B cell (primary cell): ENCODE measurements at regions not wholly inside any gene's neighbourhood (a gene's known extent, or its start where the extent isn't known, plus 50 kb on each side); places are given as distances from the start of the nearest gene placed in this dataset.

Experiments used
- ATAC-seq: fragments of 200-7000 bp; cut with Tn5 transposase; one replicate; pipeline ENCODE4 v1.10.0; 2021; ENCODE audit warnings: low read depth, mild to moderate bottlenecking, moderate number of reproducible peaks, moderate library complexity
- CTCF ChIA-PET: fragments of 350-600 bp; sonication (Branson Sonifier 250); formaldehyde crosslinking; loops from one replicate; lab custom pipeline; 2021; ENCODE audit warnings: antibody characterized with exemption, inconsistent platforms; lab: Charles Lee
- POLR2A ChIA-PET: fragments of 350-600 bp; sonication (Branson Sonifier 250); formaldehyde crosslinking; loops from one replicate; lab custom pipeline; 2021; ENCODE audit warnings: antibody characterized with exemption; lab: Charles Lee
- DNase-seq: peaks from one replicate; pipeline ENCODE4 v3.0.0; 2013
- H2AFZ ChIP-seq: 2 replicates; pipeline ENCODE4 v1.6.1; 2012; ENCODE audit warnings: mild to moderate bottlenecking, low read depth, low read length; ENCODE audit not compliant: insufficient read depth, poor library complexity, severe bottlenecking
- H3K27ac ChIP-seq, 2 donors: 1 replicate in 1 of 2; 2 replicates in 1 of 2; pipeline ENCODE4 v1.5.1; 2012 to 2013; ENCODE audit warnings: low read length in 2 of 2, mild to moderate bottlenecking in 2 of 2, moderate library complexity in 1 of 2
- H3K27me3 ChIP-seq, 4 experiments: fragments of 200-600 bp in 1 of 4; sonication (generic) in 1 of 4; replicated peaks in 1 of 4; 1 replicate in 2 of 4; 2 replicates in 2 of 4; pipeline versions ENCODE4 v1.6.1 to v1.7.0; 2013 to 2016; ENCODE audit warnings: low read length in 3 of 4, mild to moderate bottlenecking in 2 of 4, mixed read lengths in 1 of 4, moderate library complexity in 1 of 4; ENCODE audit not compliant: insufficient read depth in 4 of 4, control insufficient read depth in 3 of 4; ENCODE audit errors: control extremely low read depth in 1 of 4
- H3K36me3 ChIP-seq, 2 experiments: replicated peaks in 1 of 2; 1 replicate in 1 of 2; 2 replicates in 1 of 2; pipeline versions ENCODE4 v1.6.1 to v1.7.1; 2013; ENCODE audit warnings: low read length in 1 of 2; ENCODE audit not compliant: insufficient read depth in 2 of 2, control insufficient read depth in 1 of 2; ENCODE audit errors: control extremely low read depth in 1 of 2, extremely low read depth in 1 of 2
- H3K4me1 ChIP-seq, 2 donors: fragments of 200-600 bp in 1 of 2; sonication (generic) in 1 of 2; 1 replicate in 1 of 2; 2 replicates in 1 of 2; pipeline versions ENCODE4 v1.5.1 to v1.6.1; 2013 to 2017; ENCODE audit warnings: low read length in 2 of 2; ENCODE audit not compliant: control insufficient read depth in 2 of 2, insufficient read depth in 2 of 2
- H3K4me2 ChIP-seq: replicated peaks from 2 replicates; pipeline ENCODE3; 2012; ENCODE audit warnings: mild to moderate bottlenecking, low read depth, low read length; ENCODE audit not compliant: poor library complexity, severe bottlenecking
- H3K4me3 ChIP-seq, 5 experiments: fragments of 200-600 bp in 1 of 5; sonication (generic) in 1 of 5; 1 replicate in 3 of 5; 2 replicates in 2 of 5; pipeline versions ENCODE4 v1.5.1 to v1.7.0; 2011 to 2016; ENCODE audit warnings: low read length in 4 of 5, mild to moderate bottlenecking in 4 of 5, low read depth in 2 of 5, control low read depth in 1 of 5, moderate library complexity in 1 of 5; ENCODE audit not compliant: insufficient read depth in 1 of 5; ENCODE audit errors: control extremely low read depth in 1 of 5, extremely low read depth in 1 of 5
- H3K79me2 ChIP-seq: fragments of 200-600 bp; sonication (generic); one replicate; pipeline ENCODE4 v1.6.0; 2016; ENCODE audit warnings: low read length; ENCODE audit not compliant: control insufficient read depth, insufficient read depth
- H3K9ac ChIP-seq: fragments of 200-600 bp; sonication (generic); 2 replicates; pipeline ENCODE4 v1.6.1; 2017; ENCODE audit warnings: mild to moderate bottlenecking, low read length, moderate library complexity
- H3K9me3 ChIP-seq, 3 donors: one replicate each; pipeline versions ENCODE4 v1.6.1 to v1.7.1; 2013; ENCODE audit warnings: low read length in 2 of 3; ENCODE audit not compliant: control insufficient read depth in 2 of 3, insufficient read depth in 1 of 3; ENCODE audit errors: control extremely low read depth in 1 of 3
- H4K20me1 ChIP-seq: 2 replicates; pipeline ENCODE4 v1.6.0; 2012; ENCODE audit warnings: mild to moderate bottlenecking, low read length; ENCODE audit not compliant: insufficient read depth, control insufficient read depth, poor library complexity, severe bottlenecking
- H3K27ac Mint-ChIP-seq: one replicate; pipeline ENCODE4 v1.8.0; 2021; ENCODE audit warnings: mixed read lengths
- H3K27me3 Mint-ChIP-seq: one replicate; pipeline ENCODE4 v1.8.0; 2021; ENCODE audit warnings: mixed read lengths
- H3K4me1 Mint-ChIP-seq: one replicate; pipeline ENCODE4 v1.8.0; 2021; ENCODE audit warnings: mixed read lengths
- H3K4me3 Mint-ChIP-seq: one replicate; pipeline ENCODE4 v1.8.0; 2021; ENCODE audit warnings: mixed read lengths
- H3K9me3 Mint-ChIP-seq: one replicate; pipeline ENCODE4 v1.8.0; 2022; ENCODE audit warnings: mixed read lengths; ENCODE audit not compliant: insufficient read depth
- CTCF ChIP-seq: fragments of 200-600 bp; IDR thresholded peaks from one replicate; pipeline ENCODE4 v1.8.0; 2022; ENCODE audit warnings: antibody characterized with exemption, mild to moderate bottlenecking
- EZH2 ChIP-seq: IDR thresholded peaks from 2 replicates; pipeline ENCODE4 v1.6.1; 2012; ENCODE audit warnings: borderline replicate concordance, low read depth, mild to moderate bottlenecking, moderate library complexity, low read length; ENCODE audit not compliant: insufficient read depth, poor library complexity, severe bottlenecking
- WGBS: methylation state at CpG from one replicate; pipeline ENCODE4 v1.1.5; 2013; ENCODE audit warnings: missing lambda C conversion rate; ENCODE audit not compliant: insufficient coverage; 5-methylcytosine and 5-hydroxymethylcytosine counted together
- intact Hi-C: fragments of 100-400 bp; cut with micrococcal nuclease; formaldehyde crosslinking; loops from one replicate; pipeline ENCODE4 v1.10.0; 2022

- ChIA-PET CTCF (no interaction called here), POLR2A (no interaction called here)
- Mint-ChIP-seq H3K27me3 (peaks cover 19% of the 10 kb centered on the region), H3K9me3 (peaks cover 4% of the 10 kb centered on the region), H3K4me3 (no peak overlapping the region), H3K4me1 (no peaks in the 10 kb centered on the region), H3K27ac (no peak overlapping the region)
- H3K27ac ChIP-seq, result no peak overlapping the region
- no peak overlapping the region for H3K4me3 ChIP-seq
- H3K9me3 ChIP-seq, result peaks cover 0 to 1% (median under 1%) of the 10 kb centered on the region in 3 donors
- H2AFZ ChIP-seq, result no peak overlapping the region
- H4K20me1 ChIP-seq, result no peaks in the 10 kb centered on the region
- intact Hi-C loops, result no loop called here
- no peaks in the 10 kb centered on the region for H3K27me3 ChIP-seq
- TF ChIP-seq EZH2 (no peak), CTCF (no peak)
- no peaks in the 10 kb centered on the region for H3K36me3 ChIP-seq
- DNase-seq (no peak), ATAC-seq (no peak)
- no peak overlapping the region for H3K9ac ChIP-seq
- no peak overlapping the region for H3K4me2 ChIP-seq
- H3K79me2 ChIP-seq, result no peaks in the 10 kb centered on the region
- H3K4me1 ChIP-seq, result no peaks in the 10 kb centered on the region
These were observed 333.5 kb downstream of the BUD13 start for GRCh38 chr11:116439361-116439677.

- intact Hi-C loops, result no loop called here
- WGBS, result 100% methylated on average over 3 of the region's 6 CpGs
- H3K27ac ChIP-seq, result no peak overlapping the region
- no peak overlapping the region for H2AFZ ChIP-seq
- ATAC-seq, result no peak
- H3K27me3 Mint-ChIP-seq, result peaks cover 15% of the 10 kb centered on the region
- ChIA-PET POLR2A (no interaction called here), CTCF (no interaction called here)
- no peak overlapping the region for H3K9ac ChIP-seq
- H3K9me3 ChIP-seq, result peaks cover 0 to 3% (median 1%) of the 10 kb centered on the region in 3 donors
- H3K4me3 Mint-ChIP-seq, result no peak overlapping the region
- H3K79me2 ChIP-seq, result no peaks in the 10 kb centered on the region
- H3K27me3 ChIP-seq, result peaks cover 0 to 3% (median 0%) of the 10 kb centered on the region in 4 experiments
- TF ChIP-seq CTCF, result no peak
- DNase-seq, result no peak
- H3K9me3 Mint-ChIP-seq, result peaks cover 4% of the 10 kb centered on the region
- H3K4me2 ChIP-seq, result no peak overlapping the region
- H3K4me3 ChIP-seq, result no peak overlapping the region
- no peaks in the 10 kb centered on the region for H3K4me1 Mint-ChIP-seq
- H3K27ac Mint-ChIP-seq, result no peak overlapping the region
- no peaks in the 10 kb centered on the region for H3K36me3 ChIP-seq
- no peaks in the 10 kb centered on the region for H4K20me1 ChIP-seq
- no peaks in the 10 kb centered on the region for H3K4me1 ChIP-seq
These were observed 334.0 kb downstream of the BUD13 start for GRCh38 chr11:116438651-116439360.
